Suprapubic skin (tissue), 4 donors: ENCODE measurements at regions not wholly inside any gene's neighbourhood (a gene's known extent, or its start where the extent isn't known, plus 50 kb on each side); places are given as distances from the start of the nearest gene placed in this dataset.

Experiments
- CTCF ChIP-seq, 2 donors: fragments of 200-600 bp in 1 of 2; fragments of 450-650 bp in 1 of 2; sonication (generic) in 1 of 2; IDR thresholded peaks; one replicate each; pipeline ENCODE4 v1.5.1; 2016 to 2019; ENCODE audit warnings: antibody characterized with exemption in 2 of 2, mild to moderate bottlenecking in 1 of 2, moderate library complexity in 1 of 2
- POLR2A ChIP-seq, 2 donors: fragments of 450-650 bp; IDR thresholded peaks; one replicate each; pipeline ENCODE4 v1.6.1; 2017; ENCODE audit warnings: antibody characterized with exemption in 2 of 2, mild to moderate bottlenecking in 2 of 2, moderate library complexity in 2 of 2
- POLR2AphosphoS5 ChIP-seq, 3 donors: sonication (generic); formaldehyde crosslinking; IDR thresholded peaks; one replicate each; pipeline ENCODE4 v1.6.1; 2017; ENCODE audit warnings: antibody characterized with exemption in 3 of 3

GRCh38 chr22:47445716-47446290 is 683.4 kb downstream of the TBC1D22A start:
- TF ChIP-seq CTCF (IDR thresholded peaks at IDR 0.05) (no peak), POLR2AphosphoS5 (IDR thresholded peaks at IDR 0.05) (no peak), POLR2A (IDR thresholded peaks at IDR 0.05) (no peak)
